ENCODE measurements at regions not wholly inside any gene's neighbourhood (a gene's known extent, or its start where the extent isn't known, plus 50 kb on each side); places are given as distances from the start of the nearest gene placed in this dataset.
A peak's percentile ranks its signal among the peaks of the same experiment; 100 is the strongest.
"Not testable (repeated sequence)": the region's sequence is repeated elsewhere in the genome, so short reads cannot be mapped to it uniquely, and the experiment has no call there.

GRCh38 chr3:18559331-18559842 lies 134.2 kb upstream of the SATB1 start:
- Histone ChIP-seq H3K36me3 (no peaks in the 10 kb centered on the region), H3K4me3 (no peak overlapping the region), H3K4me1 (no peaks in the 10 kb centered on the region), H3K9me3 (no peaks in the 10 kb centered on the region), H3K27me3 (no peaks in the 10 kb centered on the region), H3K27ac (no peak overlapping the region)
- TF ChIP-seq POLR2A (IDR thresholded peaks at IDR 0.05), result no peak
- peak; percentile 56 to 92 (median 82) for TF ChIP-seq CTCF (IDR thresholded peaks at IDR 0.05)
- peak in 1 of 3 donors; percentile 71 for DNase-seq

GRCh38 chr3:18558507-18558906 lies 133.4 kb upstream of the SATB1 start:
- Histone ChIP-seq H3K36me3 (no peaks in the 10 kb centered on the region), H3K4me3 (no peak overlapping the region), H3K27me3 (no peaks in the 10 kb centered on the region), H3K9me3 (no peaks in the 10 kb centered on the region), H3K27ac (no peak overlapping the region), H3K4me1 (no peaks in the 10 kb centered on the region)
- no peak for DNase-seq
- TF ChIP-seq CTCF (IDR thresholded peaks at IDR 0.05), result no peak
- TF ChIP-seq POLR2A (IDR thresholded peaks at IDR 0.05), result no peak

GRCh38 chr3:18557216-18557615 lies 132.1 kb upstream of the SATB1 start:
- no peaks in the 10 kb centered on the region for H3K27me3 ChIP-seq
- no peaks in the 10 kb centered on the region for H3K36me3 ChIP-seq
- no peak overlapping the region for H3K27ac ChIP-seq
- DNase-seq, result no peak
- no peak overlapping the region for H3K4me3 ChIP-seq
- TF ChIP-seq POLR2A (IDR thresholded peaks at IDR 0.05) (no peak), CTCF (IDR thresholded peaks at IDR 0.05) (no peak)
- H3K4me1 ChIP-seq, result no peaks in the 10 kb centered on the region
- no peaks in the 10 kb centered on the region for H3K9me3 ChIP-seq

- TF ChIP-seq POLR2A (IDR thresholded peaks at IDR 0.05) (no peak), CTCF (IDR thresholded peaks at IDR 0.05) (no peak)
These were observed 131.5 kb upstream of the SATB1 start for GRCh38 chr3:18556503-18557135.

GRCh38 chr3:18556001-18556408 lies 130.9 kb upstream of the SATB1 start:
- no peak for TF ChIP-seq POLR2A (IDR thresholded peaks at IDR 0.05)
- TF ChIP-seq CTCF (IDR thresholded peaks at IDR 0.05), result no peak

More at GRCh38 chr3:18556503-18557135, 131.5 kb upstream of the SATB1 start:
- Histone ChIP-seq H3K27ac (no peak overlapping the region), H3K36me3 (no peaks in the 10 kb centered on the region), H3K9me3 (no peaks in the 10 kb centered on the region), H3K4me3 (no peak overlapping the region), H3K27me3 (no peaks in the 10 kb centered on the region), H3K4me1 (no peaks in the 10 kb centered on the region)
- peak in 1 of 3 donors; percentile 47 for DNase-seq

GRCh38 chr3:18552579-18553105 lies 127.5 kb upstream of the SATB1 start:
- DNase-seq, H3K9me3 ChIP-seq, H3K36me3 ChIP-seq, H3K4me3 ChIP-seq, H3K27me3 ChIP-seq, H3K27ac ChIP-seq, H3K4me1 ChIP-seq: not testable (repeated sequence)

More at GRCh38 chr3:18556001-18556408, 130.9 kb upstream of the SATB1 start:
- no peak for DNase-seq
- Histone ChIP-seq H3K9me3 (no peaks in the 10 kb centered on the region), H3K27me3 (no peaks in the 10 kb centered on the region), H3K4me3 (no peak overlapping the region), H3K27ac (no peak overlapping the region), H3K4me1 (no peaks in the 10 kb centered on the region), H3K36me3 (no peaks in the 10 kb centered on the region)

Measured in Peyer's patch (tissue), 4 donors.